ENCODE measurements at regions not wholly inside any gene's neighbourhood (a gene's known extent, or its start where the extent isn't known, plus 50 kb on each side); places are given as distances from the start of the nearest gene placed in this dataset.
"Not testable (repeated sequence)": the region's sequence is repeated elsewhere in the genome, so short reads cannot be mapped to it uniquely, and the experiment has no call there.

- DNase-seq (ENCODE audit: low read depth) = no peak
Observed at GRCh38 chr13:79989217-79989661, 351.7 kb downstream of the SPRY2 start.

DNA sequence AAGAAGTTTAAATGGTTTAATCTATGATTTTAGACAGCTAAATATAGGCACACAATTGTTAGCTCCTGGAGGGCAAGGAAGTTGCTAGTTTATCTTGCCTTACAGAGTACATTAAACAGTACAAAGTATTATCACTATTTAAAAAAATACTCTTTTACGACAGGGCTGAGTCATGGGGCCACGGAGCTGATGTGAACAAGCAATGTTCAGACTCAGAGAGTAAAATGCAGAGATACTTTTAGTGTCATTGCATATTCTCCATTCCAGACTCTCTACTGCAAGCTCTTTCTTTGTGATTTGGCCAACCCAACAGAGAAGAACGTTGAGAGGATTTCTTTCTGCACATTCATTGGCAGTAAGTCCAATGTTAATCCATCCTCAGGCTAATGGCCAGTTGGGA is 352.4 kb downstream of the SPRY2 start:
- peak; percentile 54 for DNase-seq (ENCODE audit: low read depth)

- DNase-seq (ENCODE audit: low read depth) = no peak
Observed at GRCh38 chr13:79987761-79988160, 353.2 kb downstream of the SPRY2 start.

DNA sequence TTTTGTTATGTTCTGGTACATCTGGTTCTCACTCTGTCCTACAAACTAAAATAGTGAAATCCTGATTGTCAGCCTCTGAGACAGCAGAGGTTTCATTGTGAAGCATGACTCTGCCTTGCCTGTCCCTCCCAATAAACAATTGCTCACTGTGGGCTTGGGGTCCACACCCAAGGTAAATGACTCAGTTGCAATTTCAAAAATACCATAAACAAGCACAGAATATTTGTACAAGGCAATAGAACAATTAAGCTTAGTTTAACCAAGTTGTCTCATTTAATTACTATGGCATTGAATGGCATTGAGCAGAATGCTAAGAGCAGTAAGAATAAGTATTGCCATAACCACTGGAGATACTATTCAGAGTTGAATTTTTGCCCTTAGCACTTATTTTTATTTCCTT is 353.6 kb downstream of the SPRY2 start:
- peak; percentile 51 for DNase-seq (ENCODE audit: low read depth)

- no peak for DNase-seq (ENCODE audit: low read depth)
Observed at GRCh38 chr13:79986890-79987289, 354.0 kb downstream of the SPRY2 start.

GRCh38 chr13:79974935-79975650 is 365.8 kb downstream of the SPRY2 start:
- DNase-seq (ENCODE audit: low read depth) = not testable (repeated sequence)

GRCh38 chr13:79973533-79973963 is 367.4 kb downstream of the SPRY2 start:
- DNase-seq (ENCODE audit: low read depth) = no peak

DNA sequence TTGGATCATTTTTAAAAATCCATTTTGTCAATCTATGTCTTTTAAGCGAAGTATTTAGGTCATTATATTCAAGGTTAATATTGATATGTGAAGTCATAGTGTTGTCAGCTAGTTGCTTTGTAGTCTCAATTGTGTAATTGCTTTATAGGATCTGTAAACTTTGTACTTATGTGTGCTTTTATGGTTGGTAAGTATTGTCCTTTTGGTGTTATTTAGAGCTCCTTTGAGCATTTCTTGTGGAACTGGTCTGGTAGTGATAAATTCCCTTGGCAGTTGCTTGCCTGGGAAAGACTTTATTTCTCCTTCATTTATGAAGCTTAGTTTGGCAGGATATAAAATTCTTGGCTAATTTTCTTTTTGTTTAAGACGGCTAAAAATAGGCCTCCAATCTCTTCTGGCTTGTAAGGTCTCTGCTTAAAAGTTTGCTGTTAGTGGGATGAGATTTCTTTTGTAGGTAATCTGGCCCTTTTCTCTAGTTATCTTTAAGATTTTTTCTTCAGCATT is 368.8 kb downstream of the SPRY2 start:
- DNase-seq (ENCODE audit: low read depth) = no peak

DNA sequence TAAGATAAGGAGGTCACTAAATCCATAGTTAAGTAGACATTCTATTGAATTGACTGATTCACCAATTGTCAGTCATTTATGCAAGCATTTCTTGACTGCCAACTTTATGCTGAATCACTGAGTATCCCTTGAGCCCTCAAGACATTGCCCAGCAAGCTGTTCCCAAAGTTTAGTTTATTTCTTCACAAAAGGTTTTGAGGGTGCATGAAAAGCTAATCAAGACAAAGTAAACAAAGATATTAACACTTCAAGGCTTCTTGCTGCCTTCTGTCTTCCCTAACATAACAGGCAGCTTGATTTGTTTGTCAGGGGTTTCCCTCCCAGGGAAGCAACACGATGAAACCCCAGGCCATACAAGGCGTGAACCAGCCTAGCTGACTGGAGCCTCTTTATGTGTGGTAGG is 374.4 kb downstream of the SPRY2 start:
- DNase-seq (ENCODE audit: low read depth) = no peak

- no peak for DNase-seq (ENCODE audit: low read depth)
Observed at GRCh38 chr13:79966059-79966458, 374.9 kb downstream of the SPRY2 start.

DNA sequence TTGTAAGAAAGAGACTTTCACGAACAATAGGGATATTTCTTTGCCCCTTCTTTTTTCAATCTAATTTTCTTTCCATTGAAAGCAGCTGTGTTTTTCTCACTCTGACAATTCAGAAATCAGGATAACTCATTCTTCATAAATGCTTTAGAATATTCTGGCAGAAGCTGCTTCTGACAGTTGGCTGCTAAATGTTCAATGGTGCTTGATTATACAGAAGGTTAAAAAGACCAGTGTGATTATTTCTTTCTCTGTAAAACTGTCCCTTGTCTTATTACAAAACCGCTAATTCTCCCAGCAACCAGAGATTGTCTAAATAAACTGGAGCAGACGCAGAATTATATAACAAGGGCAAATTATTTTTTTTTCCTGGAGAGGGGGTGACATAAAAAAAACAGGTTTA is 394.4 kb downstream of the SPRY2 start:
- no peak for DNase-seq (ENCODE audit: low read depth)

GRCh38 chr13:79943346-79944023 is 397.4 kb downstream of the SPRY2 start:
- no peak for DNase-seq (ENCODE audit: low read depth)

DNA sequence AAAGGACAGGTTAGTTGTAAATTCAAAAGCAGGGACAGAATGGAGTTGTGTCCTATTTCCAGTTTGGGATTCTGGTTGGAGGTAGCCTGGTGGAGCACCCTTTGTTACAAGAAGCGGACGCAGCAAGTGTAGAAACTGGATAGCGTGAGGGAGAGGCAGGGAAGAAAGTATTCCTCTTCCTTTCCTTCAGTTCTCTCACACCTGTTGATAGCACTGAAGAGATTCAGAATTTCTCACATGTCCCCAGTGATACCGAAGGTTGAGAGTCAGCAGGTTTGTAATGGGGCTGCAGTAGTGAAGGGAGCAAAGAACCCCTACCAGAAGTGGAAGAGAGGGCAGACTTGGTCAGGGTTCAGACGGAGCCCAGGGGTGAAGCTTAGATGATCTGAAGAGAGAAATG is 399.2 kb downstream of the SPRY2 start:
- no peak for DNase-seq (ENCODE audit: low read depth)

DNA sequence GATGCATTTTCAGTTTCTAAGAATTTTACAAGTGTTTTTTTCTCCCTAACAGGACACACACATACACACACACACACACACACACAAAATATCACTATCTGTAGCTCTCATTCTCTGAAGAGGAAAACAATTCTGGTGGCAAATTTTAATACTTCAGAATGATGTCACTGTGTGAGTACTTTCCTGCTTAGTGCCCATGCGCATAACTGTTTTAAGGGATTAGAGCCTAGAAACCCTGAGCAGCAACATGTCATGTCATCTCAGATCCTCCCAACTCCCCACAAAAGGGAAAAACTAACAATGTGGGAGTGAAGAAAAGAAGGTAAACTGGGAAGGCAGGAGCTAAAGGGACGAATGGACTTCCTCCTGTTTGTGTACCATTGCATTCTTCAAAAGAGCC is 401.2 kb downstream of the SPRY2 start:
- peak; percentile 13 for DNase-seq (ENCODE audit: low read depth)

DNA sequence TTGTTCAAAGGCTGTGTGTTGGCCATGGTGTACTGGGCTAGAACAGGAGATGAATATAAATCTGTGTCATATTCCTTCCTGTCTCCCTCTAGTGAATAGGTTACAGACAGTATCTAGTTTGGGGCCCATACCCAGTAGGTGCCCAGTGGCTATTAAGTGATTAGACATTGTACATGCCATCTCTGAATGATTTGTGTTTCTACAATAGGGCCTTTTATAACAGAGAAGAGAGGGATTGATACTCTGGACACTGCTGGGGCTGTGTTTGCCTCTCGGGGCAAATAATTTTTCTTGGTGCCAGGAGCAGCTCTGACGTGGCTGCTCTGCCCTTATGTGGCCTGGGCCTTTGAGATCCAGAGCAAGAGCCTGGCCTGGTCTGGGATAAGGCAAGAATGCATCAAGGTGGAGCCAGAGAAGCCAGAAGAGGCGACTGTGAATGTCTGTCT is 403.1 kb downstream of the SPRY2 start:
- DNase-seq (ENCODE audit: low read depth) = peak; percentile 19

GRCh38 chr13:79937311-79937710 is 403.6 kb downstream of the SPRY2 start:
- no peak for DNase-seq (ENCODE audit: low read depth)

GRCh38 chr13:79936368-79937136 is 404.4 kb downstream of the SPRY2 start:
- peak; percentile 100 for DNase-seq (ENCODE audit: low read depth)

DNA sequence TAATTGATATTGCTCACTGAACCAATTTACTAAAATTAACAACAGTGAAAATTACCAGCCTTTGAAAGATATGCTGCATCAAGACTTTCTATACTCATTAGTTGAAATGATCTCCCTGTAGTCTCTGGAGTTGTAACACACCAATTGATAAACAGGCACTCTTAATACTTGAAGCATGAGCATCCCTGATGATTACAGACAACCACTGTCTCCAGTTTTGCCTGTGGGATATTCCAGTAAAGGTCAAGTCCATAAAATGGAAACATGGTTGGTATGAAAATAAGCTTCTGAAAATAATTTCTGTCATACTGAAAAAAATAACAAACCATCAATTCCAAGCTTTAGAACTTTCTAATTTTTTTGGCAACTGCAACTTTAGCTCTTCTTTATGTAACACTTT is 405.8 kb downstream of the SPRY2 start:
- peak; percentile 18 for DNase-seq (ENCODE audit: low read depth)

DNA sequence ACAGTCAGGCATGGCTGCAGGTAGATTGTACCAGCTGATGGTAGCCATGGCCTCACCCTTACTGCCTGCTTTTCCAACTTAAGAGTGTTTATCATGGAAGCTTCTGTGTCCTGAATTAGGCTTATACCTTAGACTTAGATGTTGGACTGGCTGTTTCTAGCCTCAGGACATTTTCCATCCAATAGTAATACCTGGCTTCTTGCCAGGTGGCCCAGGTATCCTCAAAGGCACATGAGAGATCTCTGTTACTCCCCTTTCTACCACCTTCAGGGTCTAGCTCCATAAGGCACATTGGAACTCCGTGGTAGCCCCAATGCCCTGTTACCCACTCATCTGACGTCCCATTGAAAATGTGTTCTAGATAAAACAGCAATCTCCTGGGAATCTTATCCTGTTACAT is 407.5 kb downstream of the SPRY2 start:
- no peak for DNase-seq (ENCODE audit: low read depth)

GRCh38 chr13:79932556-79932955 is 408.4 kb downstream of the SPRY2 start:
- no peak for DNase-seq (ENCODE audit: low read depth)

DNA sequence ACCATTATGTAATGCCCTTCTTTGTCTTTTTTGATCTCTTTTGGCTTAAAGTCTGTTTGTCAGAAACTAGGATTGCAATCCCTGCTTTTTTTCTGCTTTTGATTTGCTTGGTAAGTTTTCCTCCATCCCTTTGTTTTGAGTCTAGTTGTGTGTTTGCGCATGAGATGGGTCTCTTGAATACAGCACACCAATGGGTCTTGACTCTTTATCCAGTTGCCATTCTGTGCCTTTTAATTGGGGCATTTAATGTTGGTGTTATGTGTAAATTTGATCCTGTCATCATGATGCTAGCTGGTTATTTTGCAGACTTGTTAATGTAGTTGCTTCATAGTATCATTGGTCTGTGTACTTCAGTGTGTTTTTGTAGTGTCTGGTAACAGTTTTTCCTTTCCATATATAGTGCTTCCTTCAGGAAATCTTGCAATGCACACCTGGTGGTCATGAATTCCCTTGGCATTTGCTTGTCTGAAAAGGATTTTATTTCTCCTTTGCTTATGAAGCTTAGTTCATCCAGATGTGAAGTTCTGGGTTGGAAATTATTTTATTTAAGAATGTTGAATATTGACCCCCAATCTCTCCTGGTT is 416.9 kb downstream of the SPRY2 start:
- DNase-seq (ENCODE audit: low read depth) = not testable (repeated sequence)

GRCh38 chr13:79919091-79919490 is 421.8 kb downstream of the SPRY2 start:
- DNase-seq (ENCODE audit: low read depth) = peak; percentile 22
